Hepatocyte (in vitro differentiated cells): ENCODE measurements at regions not wholly inside any gene's neighbourhood (a gene's known extent, or its start where the extent isn't known, plus 50 kb on each side); places are given as distances from the start of the nearest gene placed in this dataset.

Experiments used
- EZH2 ChIP-seq: fragments of 200-600 bp; sonication (generic); IDR thresholded peaks from 2 replicates; pipeline ENCODE4 v1.6.1; 2016; ENCODE audit warnings: antibody characterized with exemption, mild to moderate bottlenecking, borderline replicate concordance
- EZH2phosphoT487 ChIP-seq: fragments of 200-600 bp; sonication (generic); IDR thresholded peaks from one replicate; pipeline ENCODE4 v1.6.1; 2018; ENCODE audit warnings: antibody characterized with exemption, mild to moderate bottlenecking, low read depth, moderate library complexity; ENCODE audit not compliant: unreplicated experiment, severe bottlenecking
- TF ChIP-seq, protein P1 (sequence below): fragments of 200-600 bp; sonication (generic); IDR thresholded peaks from 2 replicates; pipeline ENCODE4 v1.5.1; 2016; ENCODE audit warnings: antibody characterized with exemption, mild to moderate bottlenecking; ENCODE audit not compliant: poor library complexity

DNA sequence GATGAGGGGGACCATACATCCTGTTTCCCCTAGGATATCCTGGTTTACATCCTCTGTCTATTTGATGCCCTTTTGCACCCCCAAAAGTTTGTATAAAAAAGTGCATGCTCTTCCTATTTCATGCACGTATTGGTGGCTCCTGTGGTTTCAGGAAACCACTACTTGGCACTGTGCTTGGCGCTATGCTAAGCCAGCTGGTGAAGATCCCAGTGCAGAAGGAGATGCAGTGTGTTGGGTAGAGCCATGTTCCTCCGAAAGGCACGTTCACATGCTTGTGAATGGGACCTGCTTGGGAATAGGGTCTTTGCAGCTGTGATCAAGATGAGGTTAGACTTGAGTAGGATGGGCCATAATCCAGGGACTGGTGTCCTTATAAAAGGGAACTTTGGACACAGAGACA is 419.7 kb downstream of the GALR1 start:
- TF ChIP-seq, protein P1, sequence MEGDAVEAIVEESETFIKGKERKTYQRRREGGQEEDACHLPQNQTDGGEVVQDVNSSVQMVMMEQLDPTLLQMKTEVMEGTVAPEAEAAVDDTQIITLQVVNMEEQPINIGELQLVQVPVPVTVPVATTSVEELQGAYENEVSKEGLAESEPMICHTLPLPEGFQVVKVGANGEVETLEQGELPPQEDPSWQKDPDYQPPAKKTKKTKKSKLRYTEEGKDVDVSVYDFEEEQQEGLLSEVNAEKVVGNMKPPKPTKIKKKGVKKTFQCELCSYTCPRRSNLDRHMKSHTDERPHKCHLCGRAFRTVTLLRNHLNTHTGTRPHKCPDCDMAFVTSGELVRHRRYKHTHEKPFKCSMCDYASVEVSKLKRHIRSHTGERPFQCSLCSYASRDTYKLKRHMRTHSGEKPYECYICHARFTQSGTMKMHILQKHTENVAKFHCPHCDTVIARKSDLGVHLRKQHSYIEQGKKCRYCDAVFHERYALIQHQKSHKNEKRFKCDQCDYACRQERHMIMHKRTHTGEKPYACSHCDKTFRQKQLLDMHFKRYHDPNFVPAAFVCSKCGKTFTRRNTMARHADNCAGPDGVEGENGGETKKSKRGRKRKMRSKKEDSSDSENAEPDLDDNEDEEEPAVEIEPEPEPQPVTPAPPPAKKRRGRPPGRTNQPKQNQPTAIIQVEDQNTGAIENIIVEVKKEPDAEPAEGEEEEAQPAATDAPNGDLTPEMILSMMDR, result no peak
- TF ChIP-seq EZH2, result no peak
- no peak for TF ChIP-seq EZH2phosphoT487
